Heart right ventricle (tissue), 16 donors: ENCODE measurements at regions not wholly inside any gene's neighbourhood (a gene's known extent, or its start where the extent isn't known, plus 50 kb on each side); places are given as distances from the start of the nearest gene placed in this dataset.

ENCODE experiments used
- ATAC-seq, 8 donors: fragments of 200-7000 bp; cut with Tn5 transposase; one replicate each; pipeline ENCODE4 v1.9.1; 2020; ENCODE audit warnings: mild to moderate bottlenecking in 8 of 8, moderate library complexity in 8 of 8, moderate number of reproducible peaks in 1 of 8
- DNase-seq, 2 donors: peaks; one replicate each; pipeline ENCODE4 v3.0.0-alpha.2; 2020
- H3K27ac ChIP-seq, 10 donors: fragments of 200-600 bp; sonication (generic) in 2 of 10; one replicate each; pipeline versions ENCODE4 v1.5.0 to v1.8.0; 2020 to 2022; ENCODE audit warnings: mild to moderate bottlenecking in 3 of 10
- H3K27me3 ChIP-seq, 7 donors: fragments of 200-600 bp; one replicate each; pipeline ENCODE4 v1.8.0; 2021 to 2022; ENCODE audit warnings: mild to moderate bottlenecking in 2 of 7
- H3K36me3 ChIP-seq, 9 donors: fragments of 200-600 bp; sonication (generic) in 1 of 9; one replicate each; pipeline versions ENCODE4 v1.5.0 to v1.8.0; 2020 to 2022; ENCODE audit warnings: mild to moderate bottlenecking in 2 of 9
- H3K4me1 ChIP-seq, 9 donors: fragments of 200-600 bp; sonication (generic) in 1 of 9; one replicate each; pipeline versions ENCODE4 v1.5.0 to v1.8.0; 2020 to 2022; ENCODE audit warnings: mild to moderate bottlenecking in 4 of 9
- H3K4me3 ChIP-seq, 10 donors: fragments of 200-600 bp; sonication (generic) in 2 of 10; one replicate each; pipeline versions ENCODE4 v1.5.0 to v1.8.0; 2020 to 2022; ENCODE audit warnings: mild to moderate bottlenecking in 7 of 10, moderate library complexity in 2 of 10
- H3K9me3 ChIP-seq, 11 donors: fragments of 200-600 bp in 10 of 11; sonication (generic) in 2 of 11; one replicate each; pipeline versions ENCODE4 v1.5.0 to v1.8.0; 2013 to 2022; ENCODE audit warnings: mild to moderate bottlenecking in 2 of 11, control low read depth in 1 of 11, moderate library complexity in 1 of 11
- WGBS, 2 donors: extraction: QIAGEN DNeasy Blood & Tissue Kit; methylation state at CpG; one replicate each; pipeline ENCODE4 v1.1.7; 2013; ENCODE audit warnings: inconsistent platforms in 1 of 2; 5-methylcytosine and 5-hydroxymethylcytosine counted together
- intact Hi-C, 10 donors: fragments of 100-400 bp; cut with DNase I; formaldehyde crosslinking; loops; one replicate each; pipeline versions ENCODE4 v1.11.1 to v1.14.2; 2022
- TF ChIP-seq, protein P1 (sequence below), 9 donors: fragments of 200-600 bp; sonication (generic) in 2 of 9; IDR thresholded peaks; one replicate each; pipeline versions ENCODE4 v1.5.0 to v1.8.0; 2021 to 2022; ENCODE audit warnings: antibody characterized with exemption in 9 of 9, mild to moderate bottlenecking in 5 of 9, moderate library complexity in 1 of 9
- donor health status: Arrhythmogenic right ventricular cardiomyopathy.
- donor health status: ischemic (EF 13 %, LVEDD 7.1; RV severe dilation, severe dysfunction).
- donor health status: healthy with polysubstance abuse.
- donor health status: DM: no; HTN: yes; CAD: no.
- donor health status: DM: no; HTN: no; CAD: no.
- donor health status: ischemic (EF 25% LVEDD 6.9; RV normal size, moderate dysfunction).
- donor health status: ischemic (EF 25% LVEDD 5.7; RV mildly dilated, moderate dysfunction).
- donor health status: healthy.
- donor health status: DM: yes; HTN: yes; CAD: no.
- donor health status: Ischemic cardiomyopathy.
- donor health status: ischemic (EF 35%, LVEDD 5.7; RV mildly dilated, moderate dysfunction).
- donor health status: nonischemic (EF 11% LVEDD 7.7; RV severe dilation, severe dysfunction).
- donor health status: DM: yes; HTN: yes; CAD: no.
- donor health status: PGD.
- donor health status: ischemic (EF 29% LVEDD 5.4; RV normal size, mild dysfunction).
- donor health status: nonischemic (EF 23%, LVEDD 6.1; RV moderate dilation, normal function).

DNA sequence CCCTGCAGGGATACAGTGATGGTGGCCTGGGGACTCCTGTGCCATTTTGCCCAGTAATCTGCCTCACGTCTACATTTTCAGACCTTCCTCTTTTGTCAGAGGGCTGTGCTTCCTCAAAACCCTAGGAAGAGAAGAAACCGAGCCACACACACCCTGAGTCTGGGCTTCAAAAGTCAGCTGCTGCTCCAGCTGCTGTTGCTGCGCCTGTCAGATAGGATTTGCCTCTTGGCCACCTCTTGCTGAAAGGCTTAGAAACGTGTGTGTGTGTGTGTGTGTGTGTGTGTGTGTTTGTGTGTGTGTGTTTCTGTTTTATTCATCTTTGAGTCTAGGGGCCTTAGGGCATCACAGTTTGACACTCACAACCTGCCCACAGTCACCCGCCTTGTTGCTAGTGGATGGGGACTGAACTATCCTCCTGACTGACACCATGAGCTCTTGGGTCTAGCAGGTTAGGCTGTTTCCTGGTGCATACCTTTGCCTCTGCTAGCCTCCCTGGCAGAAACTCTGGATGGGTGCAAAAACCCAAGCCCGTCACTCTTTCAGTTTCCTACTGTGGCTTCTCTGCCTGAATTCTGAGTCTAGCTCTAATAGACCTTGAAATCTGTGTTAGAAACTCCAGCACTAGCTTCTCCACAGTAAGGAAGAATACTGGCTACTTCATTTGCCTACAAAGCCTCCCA, 94.9 kb upstream of the CEP85L start:
- ATAC-seq (peak in 6 of 8 donors; percentile 34 to 56 (median 46)), DNase-seq (peak in 1 of 2 donors; percentile 13)
- intact Hi-C loops = no loop called here
- Histone ChIP-seq H3K4me3 (no peak overlapping the region), H3K36me3 (no peaks in the 10 kb centered on the region), H3K27ac (peak overlapping the region in 1 of 10 donors; percentile 79), H3K4me1 (peaks cover 0 to 41% (median 15%) of the 10 kb centered on the region in 9 donors), H3K9me3 (no peaks in the 10 kb centered on the region), H3K27me3 (no peaks in the 10 kb centered on the region)
- TF ChIP-seq, protein P1, sequence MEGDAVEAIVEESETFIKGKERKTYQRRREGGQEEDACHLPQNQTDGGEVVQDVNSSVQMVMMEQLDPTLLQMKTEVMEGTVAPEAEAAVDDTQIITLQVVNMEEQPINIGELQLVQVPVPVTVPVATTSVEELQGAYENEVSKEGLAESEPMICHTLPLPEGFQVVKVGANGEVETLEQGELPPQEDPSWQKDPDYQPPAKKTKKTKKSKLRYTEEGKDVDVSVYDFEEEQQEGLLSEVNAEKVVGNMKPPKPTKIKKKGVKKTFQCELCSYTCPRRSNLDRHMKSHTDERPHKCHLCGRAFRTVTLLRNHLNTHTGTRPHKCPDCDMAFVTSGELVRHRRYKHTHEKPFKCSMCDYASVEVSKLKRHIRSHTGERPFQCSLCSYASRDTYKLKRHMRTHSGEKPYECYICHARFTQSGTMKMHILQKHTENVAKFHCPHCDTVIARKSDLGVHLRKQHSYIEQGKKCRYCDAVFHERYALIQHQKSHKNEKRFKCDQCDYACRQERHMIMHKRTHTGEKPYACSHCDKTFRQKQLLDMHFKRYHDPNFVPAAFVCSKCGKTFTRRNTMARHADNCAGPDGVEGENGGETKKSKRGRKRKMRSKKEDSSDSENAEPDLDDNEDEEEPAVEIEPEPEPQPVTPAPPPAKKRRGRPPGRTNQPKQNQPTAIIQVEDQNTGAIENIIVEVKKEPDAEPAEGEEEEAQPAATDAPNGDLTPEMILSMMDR (IDR thresholded peaks at IDR 0.05) = no peak
- 74 to 78% methylated on average over 6 of the region's 6 CpGs for WGBS, 2 donors

DNA sequence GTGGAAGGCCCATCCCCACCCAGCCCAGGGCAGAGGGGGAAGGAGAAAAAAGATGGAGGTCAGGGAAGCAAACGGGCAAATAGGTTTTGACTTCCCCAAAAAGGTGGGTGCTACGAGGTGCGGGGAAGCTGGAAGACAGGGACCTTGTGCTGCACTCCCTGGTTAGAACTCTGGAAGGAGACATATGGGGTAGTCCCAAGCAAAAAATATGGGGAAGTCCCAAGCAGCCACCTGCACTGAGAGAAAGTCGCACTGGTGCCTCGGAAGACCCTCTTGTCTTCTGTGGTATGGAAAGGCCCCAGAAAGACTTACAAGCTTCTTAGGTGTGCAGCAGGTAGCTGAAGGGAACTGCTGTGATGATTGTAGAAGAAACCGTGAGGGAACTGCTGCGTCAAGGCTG, 93.8 kb upstream of the CEP85L start:
- no peak for DNase-seq
- no peaks in the 10 kb centered on the region for H3K36me3 ChIP-seq
- no peak for ATAC-seq
- intact Hi-C loops = no loop called here
- TF ChIP-seq, protein P1 (IDR thresholded peaks at IDR 0.05) = no peak
- peaks cover 0 to 43% (median 19%) of the 10 kb centered on the region in 9 donors for H3K4me1 ChIP-seq
- WGBS, 2 donors = 97 to 98% methylated on average over 7 of the region's 7 CpGs
- no peaks in the 10 kb centered on the region for H3K27me3 ChIP-seq
- H3K27ac ChIP-seq = peak overlapping the region in 1 of 10 donors; percentile 17
- H3K9me3 ChIP-seq = no peaks in the 10 kb centered on the region
- H3K4me3 ChIP-seq = no peak overlapping the region

DNA sequence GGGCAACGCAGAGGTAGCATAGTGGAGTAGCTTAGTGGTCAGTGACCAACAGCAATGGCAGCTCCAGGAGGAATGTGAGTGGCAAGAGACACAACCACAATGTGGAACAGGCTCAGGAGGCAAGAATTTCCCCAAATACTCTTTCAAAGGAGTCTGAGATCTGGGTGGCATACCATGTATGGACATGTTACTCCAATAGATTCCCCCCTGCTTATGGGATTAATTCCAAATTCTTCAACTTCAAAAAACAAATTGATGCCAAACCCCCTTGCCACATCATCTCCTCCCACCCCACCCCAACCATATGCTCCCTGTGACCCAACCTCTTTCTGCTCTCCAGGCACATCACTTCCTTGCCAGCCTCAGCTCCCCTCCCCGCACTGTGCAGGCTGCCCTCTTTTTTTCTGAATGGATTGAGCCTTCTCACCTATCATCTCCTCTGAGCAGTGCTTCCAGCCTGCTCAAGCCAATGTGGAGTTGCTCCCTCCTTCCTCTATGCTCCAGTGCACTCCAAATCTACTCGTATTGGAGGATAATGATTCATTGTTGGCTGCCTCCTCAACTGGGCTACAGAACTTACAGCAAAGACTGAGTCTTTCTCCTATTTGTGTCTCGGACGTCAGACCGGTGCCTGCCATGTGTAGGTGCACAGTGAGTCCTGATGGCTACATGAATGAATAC, 93.0 kb upstream of the CEP85L start:
- TF ChIP-seq, protein P1 (IDR thresholded peaks at IDR 0.05) = no peak
- Histone ChIP-seq H3K27ac (no peak overlapping the region), H3K27me3 (no peaks in the 10 kb centered on the region), H3K36me3 (no peaks in the 10 kb centered on the region), H3K4me1 (peaks cover 4 to 43% (median 24%) of the 10 kb centered on the region in 9 donors), H3K4me3 (no peak overlapping the region), H3K9me3 (no peaks in the 10 kb centered on the region)
- intact Hi-C loops = no loop called here
- ATAC-seq (peak in 3 of 8 donors; percentile 19 to 69 (median 44)), DNase-seq (no peak)
- WGBS, 2 donors = 88 to 90% methylated on average over 6 of the region's 6 CpGs

DNA sequence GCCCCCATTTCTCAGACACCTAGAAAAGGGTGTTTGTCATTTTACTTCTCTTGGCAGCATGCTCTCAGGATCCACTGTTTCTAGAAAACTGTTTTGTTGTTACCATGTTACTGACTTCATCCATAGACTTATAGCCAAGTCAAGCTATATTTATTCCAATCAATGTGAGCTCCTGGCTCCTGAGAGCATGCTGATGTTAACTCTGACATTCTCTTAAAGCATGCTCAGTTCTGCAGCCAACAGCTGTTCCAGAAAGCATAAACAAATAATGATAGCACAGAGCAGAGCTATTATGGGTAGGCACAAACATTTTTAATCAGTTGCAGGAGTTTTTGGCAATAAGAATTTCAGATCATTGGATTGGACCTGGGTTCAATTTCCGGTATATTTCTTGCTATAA, 92.4 kb upstream of the CEP85L start:
- 36 to 49% methylated on average over 1 of the region's 1 CpG for WGBS, 2 donors
- H3K36me3 ChIP-seq = no peaks in the 10 kb centered on the region
- H3K27me3 ChIP-seq = no peaks in the 10 kb centered on the region
- intact Hi-C loops = no loop called here
- DNase-seq (no peak), ATAC-seq (peak in 5 of 8 donors; percentile 37 to 75 (median 50))
- H3K27ac ChIP-seq = no peak overlapping the region
- H3K4me1 ChIP-seq = peaks cover 4 to 37% (median 23%) of the 10 kb centered on the region in 9 donors
- no peak overlapping the region for H3K4me3 ChIP-seq
- TF ChIP-seq, protein P1 (IDR thresholded peaks at IDR 0.05) = no peak
- H3K9me3 ChIP-seq = no peaks in the 10 kb centered on the region
